Prostate gland (tissue), 2 donors: ENCODE measurements at regions not wholly inside any gene's neighbourhood (a gene's known extent, or its start where the extent isn't known, plus 50 kb on each side); places are given as distances from the start of the nearest gene placed in this dataset.
"Not testable (repeated sequence)": the region's sequence is repeated elsewhere in the genome, so short reads cannot be mapped to it uniquely, and the experiment has no call there.

Source experiments
- DNase-seq: peaks from one replicate; pipeline ENCODE4 v3.0.0-alpha.2; 2019; ENCODE audit warnings: low spot score
- H3K27ac ChIP-seq, 2 donors: fragments of 200-600 bp; sonication (generic); 2 replicates each; pipeline ENCODE4 v1.5.1; 2017 to 2019
- H3K27me3 ChIP-seq: fragments of 200-600 bp; sonication (generic); replicated peaks from 2 replicates; pipeline ENCODE4 v1.5.1; 2019; ENCODE audit not compliant: insufficient read depth
- H3K36me3 ChIP-seq, 2 donors: fragments of 200-600 bp; sonication (generic); 1 replicate in 1 of 2; 2 replicates in 1 of 2; pipeline versions ENCODE4 v1.5.1 to v1.8.1; 2017 to 2019
- H3K4me1 ChIP-seq: fragments of 200-600 bp; sonication (generic); replicated peaks from 2 replicates; pipeline ENCODE4 v1.5.1; 2019
- H3K4me3 ChIP-seq, 2 donors: fragments of 200-600 bp; sonication (generic); 2 replicates each; pipeline ENCODE4 v1.5.1; 2017 to 2019
- H3K9me3 ChIP-seq: fragments of 200-600 bp; sonication (generic); 2 replicates; pipeline ENCODE4 v1.5.1; 2017
- POLR2A ChIP-seq: fragments of 450-650 bp; IDR thresholded peaks from one replicate; pipeline ENCODE4 v1.6.1; 2016; ENCODE audit warnings: antibody characterized with exemption, mild to moderate bottlenecking
- POLR2AphosphoS5 ChIP-seq: sonication (generic); formaldehyde crosslinking; IDR thresholded peaks from one replicate; pipeline ENCODE4 v1.6.1; 2017; ENCODE audit warnings: antibody characterized with exemption
- WGBS: methylation state at CpG from one replicate; pipeline ENCODE4 v1.1.5; 2018; 5-methylcytosine and 5-hydroxymethylcytosine counted together
- intact Hi-C: fragments of 100-400 bp; cut with DNase I; formaldehyde crosslinking; loops from one replicate; pipeline ENCODE4 v1.14.2; 2022
- TF ChIP-seq, protein P1 (sequence below), 4 experiments: fragments of 200-600 bp in 2 of 4; fragments of 450-650 bp in 2 of 4; sonication (generic) in 2 of 4; IDR thresholded peaks; 1 replicate in 3 of 4; 2 replicates in 1 of 4; pipeline ENCODE4 v1.5.1; 2016 to 2019; ENCODE audit warnings: antibody characterized with exemption in 4 of 4, mild to moderate bottlenecking in 2 of 4, moderate library complexity in 2 of 4

DNA sequence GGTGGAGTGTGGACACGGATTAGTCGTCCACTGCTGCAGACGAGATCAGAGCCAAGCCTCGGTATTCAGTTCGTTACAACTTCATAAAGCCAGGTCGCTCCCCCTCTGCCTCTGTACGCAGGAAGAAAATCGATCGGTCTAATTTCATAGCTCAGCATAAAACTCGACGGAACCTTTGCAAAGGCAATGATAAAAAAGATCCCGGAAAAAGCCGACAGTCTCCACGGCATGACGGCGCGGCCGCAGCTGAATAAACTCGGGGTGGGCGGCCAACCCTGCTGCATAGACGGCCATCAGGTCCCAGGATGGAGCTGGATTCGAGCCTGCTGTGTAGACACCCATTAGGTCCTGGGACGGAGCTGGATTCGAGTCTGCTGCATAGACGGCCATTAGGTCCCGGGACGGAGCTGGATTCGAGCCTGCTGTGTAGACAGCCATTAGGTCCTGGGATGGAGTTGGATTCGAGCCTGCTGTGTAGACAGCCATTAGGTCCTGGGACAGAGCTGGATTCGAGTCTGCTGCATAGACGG lies 113.8 kb upstream of the PPP2R3B start:
- Histone ChIP-seq H3K4me1 (no peaks in the 10 kb centered on the region), H3K4me3 (no peak overlapping the region), H3K27me3 (no peaks in the 10 kb centered on the region), H3K27ac (no peak overlapping the region), H3K9me3 (no peaks in the 10 kb centered on the region), H3K36me3 (no peaks in the 10 kb centered on the region)
- no peak for TF ChIP-seq POLR2A
- TF ChIP-seq, protein P1, sequence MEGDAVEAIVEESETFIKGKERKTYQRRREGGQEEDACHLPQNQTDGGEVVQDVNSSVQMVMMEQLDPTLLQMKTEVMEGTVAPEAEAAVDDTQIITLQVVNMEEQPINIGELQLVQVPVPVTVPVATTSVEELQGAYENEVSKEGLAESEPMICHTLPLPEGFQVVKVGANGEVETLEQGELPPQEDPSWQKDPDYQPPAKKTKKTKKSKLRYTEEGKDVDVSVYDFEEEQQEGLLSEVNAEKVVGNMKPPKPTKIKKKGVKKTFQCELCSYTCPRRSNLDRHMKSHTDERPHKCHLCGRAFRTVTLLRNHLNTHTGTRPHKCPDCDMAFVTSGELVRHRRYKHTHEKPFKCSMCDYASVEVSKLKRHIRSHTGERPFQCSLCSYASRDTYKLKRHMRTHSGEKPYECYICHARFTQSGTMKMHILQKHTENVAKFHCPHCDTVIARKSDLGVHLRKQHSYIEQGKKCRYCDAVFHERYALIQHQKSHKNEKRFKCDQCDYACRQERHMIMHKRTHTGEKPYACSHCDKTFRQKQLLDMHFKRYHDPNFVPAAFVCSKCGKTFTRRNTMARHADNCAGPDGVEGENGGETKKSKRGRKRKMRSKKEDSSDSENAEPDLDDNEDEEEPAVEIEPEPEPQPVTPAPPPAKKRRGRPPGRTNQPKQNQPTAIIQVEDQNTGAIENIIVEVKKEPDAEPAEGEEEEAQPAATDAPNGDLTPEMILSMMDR (IDR thresholded peaks at IDR 0.05) = no peak
- TF ChIP-seq POLR2AphosphoS5 = no peak
- WGBS = 77% methylated on average over 31 of the region's 31 CpGs
- intact Hi-C loops = no loop called here
- no peak for DNase-seq

GRCh38 chrX:506341-506740 lies 119.6 kb upstream of the PPP2R3B start:
- no peak overlapping the region for H3K4me3 ChIP-seq
- intact Hi-C loops = no loop called here
- H3K27me3 ChIP-seq = no peaks in the 10 kb centered on the region
- no peaks in the 10 kb centered on the region for H3K4me1 ChIP-seq
- H3K9me3 ChIP-seq = no peaks in the 10 kb centered on the region
- DNase-seq = no peak
- TF ChIP-seq POLR2A (no peak), POLR2AphosphoS5 (no peak)
- TF ChIP-seq, protein P1 (IDR thresholded peaks at IDR 0.05) = no peak
- WGBS = 40% methylated on average over 8 of the region's 8 CpGs
- H3K36me3 ChIP-seq = no peaks in the 10 kb centered on the region
- H3K27ac ChIP-seq = no peak overlapping the region

- Histone ChIP-seq H3K4me1 (no peaks in the 10 kb centered on the region), H3K9me3 (no peaks in the 10 kb centered on the region), H3K36me3 (no peaks in the 10 kb centered on the region), H3K4me3 (no peak overlapping the region), H3K27me3 (no peaks in the 10 kb centered on the region), H3K27ac (no peak overlapping the region)
- intact Hi-C loops = no loop called here
- WGBS = 79% methylated on average over 8 of the region's 8 CpGs
- no peak for DNase-seq
- TF ChIP-seq, protein P1 (IDR thresholded peaks at IDR 0.05) = no peak
- TF ChIP-seq POLR2AphosphoS5 = no peak
- no peak for TF ChIP-seq POLR2A
Measured at GRCh38 chrX:508163-508562, 121.5 kb upstream of the PPP2R3B start.

DNA sequence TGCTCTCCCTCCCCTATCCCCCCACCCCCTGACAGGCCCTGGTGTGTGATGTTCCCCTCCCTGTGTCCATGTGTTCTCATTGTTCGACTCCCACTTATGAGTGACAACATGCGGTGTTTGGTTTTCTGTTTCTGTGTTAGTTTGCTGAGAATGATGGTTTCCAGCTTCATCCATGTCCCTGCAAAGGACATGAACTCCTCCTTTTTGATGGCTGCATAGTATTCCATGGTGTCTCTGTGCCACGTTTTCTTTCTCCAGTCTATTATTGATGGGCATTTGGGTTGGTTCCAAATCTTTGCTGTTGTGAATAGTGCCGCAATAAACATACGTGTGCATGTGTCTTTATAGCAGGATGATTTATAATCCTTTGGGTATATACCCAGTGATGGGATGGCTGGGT lies 121.8 kb upstream of the SHOX start:
- not testable (repeated sequence) for DNase-seq

DNA sequence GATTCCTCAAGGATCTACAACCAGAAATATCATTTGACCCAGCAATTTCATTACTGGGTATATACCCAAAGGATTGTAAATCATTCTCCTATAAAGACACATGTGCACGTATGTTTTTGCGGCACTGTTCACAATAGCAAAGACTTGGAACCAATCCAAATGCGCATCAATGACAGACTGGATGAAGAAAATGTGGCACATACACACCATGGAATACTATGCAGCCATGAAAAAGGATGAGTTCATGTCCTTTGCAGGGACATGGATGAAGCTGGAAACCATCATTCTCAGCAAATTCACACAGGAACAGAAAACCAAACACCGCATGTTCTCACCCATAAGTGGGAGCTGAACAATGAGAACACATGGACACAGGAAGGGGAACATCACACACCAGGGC lies 119.5 kb upstream of the SHOX start:
- 92% methylated on average over 4 of the region's 4 CpGs for WGBS
- H3K27me3 ChIP-seq, H3K4me1 ChIP-seq, intact Hi-C loops, H3K36me3 ChIP-seq, H3K27ac ChIP-seq, H3K4me3 ChIP-seq, DNase-seq, H3K9me3 ChIP-seq: not testable (repeated sequence)

More for the DNA sequence above, 121.8 kb upstream of the SHOX start:
- H3K4me3 ChIP-seq, H3K4me1 ChIP-seq, H3K36me3 ChIP-seq, H3K27me3 ChIP-seq, H3K9me3 ChIP-seq, H3K27ac ChIP-seq, intact Hi-C loops: not testable (repeated sequence)
- 90% methylated on average over 5 of the region's 5 CpGs for WGBS

DNA sequence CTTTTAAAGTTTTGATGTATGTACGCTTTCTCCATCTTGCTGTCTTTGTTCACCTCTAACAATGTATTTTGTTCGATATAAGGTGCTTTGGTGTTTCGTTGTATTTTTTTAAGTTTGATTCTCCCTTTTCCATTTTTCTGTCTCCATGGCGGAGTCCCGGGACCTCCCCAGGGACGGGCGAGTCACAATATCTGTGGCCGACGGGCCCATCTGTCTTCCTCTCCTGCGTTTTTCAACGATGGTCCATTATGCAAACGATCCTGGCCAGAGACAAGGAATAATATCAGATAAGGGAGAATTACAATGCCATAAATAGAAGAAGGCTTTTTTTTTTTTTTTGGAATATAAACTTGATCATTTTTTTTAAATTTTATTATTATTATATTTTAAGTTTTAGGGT lies 112.3 kb upstream of the SHOX start:
- intact Hi-C loops = no loop called here
- Histone ChIP-seq H3K4me1 (no peaks in the 10 kb centered on the region), H3K9me3 (no peaks in the 10 kb centered on the region), H3K36me3 (no peaks in the 10 kb centered on the region), H3K27me3 (no peaks in the 10 kb centered on the region), H3K27ac (no peak overlapping the region), H3K4me3 (no peak overlapping the region)
- TF ChIP-seq, protein P1 (IDR thresholded peaks at IDR 0.05) = no peak
- no peak for TF ChIP-seq POLR2AphosphoS5
- no peak for DNase-seq
- 66% methylated on average over 12 of the region's 12 CpGs for WGBS
